ENCODE measurements at regions not wholly inside any gene's neighbourhood (a gene's known extent, or its start where the extent isn't known, plus 50 kb on each side); places are given as distances from the start of the nearest gene placed in this dataset.

GRCh38 chr1:206419250-206419649 lies 51.0 kb upstream of the IKBKE start:
- DNase-seq: no peak
- Histone ChIP-seq H3K79me2 (ENCODE audit: control insufficient read depth, insufficient read depth, low read length) (no peaks in the 10 kb centered on the region), H4K20me1 (ENCODE audit: control insufficient read depth, insufficient read depth, low read length, poor library complexity, severe bottlenecking) (no peaks in the 10 kb centered on the region), H3K4me3 (ENCODE audit: control extremely low read depth in 1 of 5, extremely low read depth in 1 of 5, insufficient read depth in 1 of 5, low read depth in 2 of 5, low read length in 4 of 5) (no peak overlapping the region), H3K4me1 (ENCODE audit: control insufficient read depth in 2 of 2, insufficient read depth in 2 of 2, low read length in 2 of 2) (no peaks in the 10 kb centered on the region), H2AFZ (ENCODE audit: insufficient read depth, low read depth, low read length, poor library complexity, severe bottlenecking) (no peak overlapping the region), H3K4me2 (replicated peaks; ENCODE audit: low read depth, low read length, poor library complexity, severe bottlenecking) (no peak overlapping the region), H3K9ac (ENCODE audit: low read length) (no peak overlapping the region), H3K27ac (ENCODE audit: low read length in 2 of 2) (no peak overlapping the region), H3K9me3 (ENCODE audit: control extremely low read depth in 1 of 3, control insufficient read depth in 2 of 3, insufficient read depth in 1 of 3, low read length in 2 of 3) (no peaks in the 10 kb centered on the region), H3K27me3 (replicated peaks in 1 of 4; ENCODE audit: control extremely low read depth in 1 of 4, control insufficient read depth in 3 of 4, insufficient read depth in 4 of 4, low read length in 3 of 4) (no peaks in the 10 kb centered on the region), H3K36me3 (replicated peaks in 1 of 2; ENCODE audit: control extremely low read depth in 1 of 2, control insufficient read depth in 1 of 2, extremely low read depth in 1 of 2, insufficient read depth in 2 of 2, low read length in 1 of 2) (peaks cover 9 to 55% of the 10 kb centered on the region in 2 experiments)
- ChIA-PET POLR2A (no interaction called here), CTCF (no interaction called here)
- no CpG with 5 or more reads among the region's 2 CpGs for WGBS (ENCODE audit: insufficient coverage)
- intact Hi-C loops (cut with micrococcal nuclease): no loop called here
- TF ChIP-seq CTCF (IDR thresholded peaks at IDR 0.05): no peak
- no peak for TF ChIP-seq EZH2 (IDR thresholded peaks at IDR 0.05; ENCODE audit: borderline replicate concordance, insufficient read depth, low read depth, low read length, poor library complexity, severe bottlenecking)
- Mint-ChIP-seq H3K4me1 (peaks cover 1% of the 10 kb centered on the region), H3K27me3 (no peaks in the 10 kb centered on the region), H3K9me3 (ENCODE audit: insufficient read depth) (no peaks in the 10 kb centered on the region), H3K4me3 (no peak overlapping the region), H3K27ac (no peak overlapping the region)
- ATAC-seq (ENCODE audit: low read depth): no peak

DNA sequence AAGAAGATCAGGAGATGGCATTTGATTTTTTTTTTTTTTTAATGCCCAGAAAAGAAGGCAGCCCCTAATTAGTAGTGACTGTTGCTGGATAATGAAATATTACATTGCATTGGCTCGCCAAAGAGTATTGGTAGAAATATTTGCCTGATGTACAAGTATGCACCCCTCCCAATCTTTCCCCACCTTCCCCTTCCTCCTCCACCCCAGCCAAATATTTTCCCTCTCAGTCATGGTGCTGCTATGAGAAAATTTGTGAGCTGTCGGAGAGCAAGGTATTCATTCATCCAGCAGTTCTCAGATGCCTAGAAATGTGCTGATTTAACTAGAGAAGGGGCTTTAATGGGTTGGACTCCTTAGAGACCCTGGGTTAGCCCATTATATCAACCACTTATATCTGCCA lies 50.5 kb upstream of the IKBKE start:
- Histone ChIP-seq H3K4me3 (ENCODE audit: control extremely low read depth in 1 of 5, extremely low read depth in 1 of 5, insufficient read depth in 1 of 5, low read depth in 2 of 5, low read length in 4 of 5) (no peak overlapping the region), H3K79me2 (ENCODE audit: control insufficient read depth, insufficient read depth, low read length) (no peaks in the 10 kb centered on the region), H3K9ac (ENCODE audit: low read length) (no peak overlapping the region), H3K9me3 (ENCODE audit: control extremely low read depth in 1 of 3, control insufficient read depth in 2 of 3, insufficient read depth in 1 of 3, low read length in 2 of 3) (no peaks in the 10 kb centered on the region), H3K4me2 (replicated peaks; ENCODE audit: low read depth, low read length, poor library complexity, severe bottlenecking) (no peak overlapping the region), H4K20me1 (ENCODE audit: control insufficient read depth, insufficient read depth, low read length, poor library complexity, severe bottlenecking) (no peaks in the 10 kb centered on the region), H3K4me1 (ENCODE audit: control insufficient read depth in 2 of 2, insufficient read depth in 2 of 2, low read length in 2 of 2) (no peaks in the 10 kb centered on the region), H3K36me3 (replicated peaks in 1 of 2; ENCODE audit: control extremely low read depth in 1 of 2, control insufficient read depth in 1 of 2, extremely low read depth in 1 of 2, insufficient read depth in 2 of 2, low read length in 1 of 2) (peaks cover 9 to 58% of the 10 kb centered on the region in 2 experiments), H3K27ac (ENCODE audit: low read length in 2 of 2) (no peak overlapping the region), H3K27me3 (replicated peaks in 1 of 4; ENCODE audit: control extremely low read depth in 1 of 4, control insufficient read depth in 3 of 4, insufficient read depth in 4 of 4, low read length in 3 of 4) (no peaks in the 10 kb centered on the region), H2AFZ (ENCODE audit: insufficient read depth, low read depth, low read length, poor library complexity, severe bottlenecking) (no peak overlapping the region)
- DNase-seq (no peak), ATAC-seq (ENCODE audit: low read depth) (no peak)
- ChIA-PET POLR2A (no interaction called here), CTCF (no interaction called here)
- H3K27ac Mint-ChIP-seq: no peak overlapping the region
- WGBS (ENCODE audit: insufficient coverage): no CpG with 5 or more reads among the region's 2 CpGs
- H3K4me3 Mint-ChIP-seq: no peak overlapping the region
- H3K4me1 Mint-ChIP-seq: peaks cover 1% of the 10 kb centered on the region
- intact Hi-C loops (cut with micrococcal nuclease): no loop called here
- TF ChIP-seq EZH2 (IDR thresholded peaks at IDR 0.05; ENCODE audit: borderline replicate concordance, insufficient read depth, low read depth, low read length, poor library complexity, severe bottlenecking): no peak
- no peak for TF ChIP-seq CTCF (IDR thresholded peaks at IDR 0.05)
- H3K9me3 Mint-ChIP-seq (ENCODE audit: insufficient read depth): no peaks in the 10 kb centered on the region
- H3K27me3 Mint-ChIP-seq: no peaks in the 10 kb centered on the region
